GM12891 (cell line): ENCODE measurements at regions not wholly inside any gene's neighbourhood (a gene's known extent, or its start where the extent isn't known, plus 50 kb on each side); places are given as distances from the start of the nearest gene placed in this dataset.

ENCODE experiments used
- POLR2A ChIP-seq: IDR thresholded peaks from 2 replicates; pipeline ENCODE4 v1.6.1; 2011; ENCODE audit warnings: low read depth, low read length, control low read depth
- POLR2AphosphoS5 ChIP-seq: IDR thresholded peaks from 2 replicates; pipeline ENCODE4 v1.6.1; 2011; ENCODE audit warnings: low read depth, low read length, control low read depth
- POU2F2 ChIP-seq: IDR thresholded peaks from 2 replicates; pipeline ENCODE4 v1.6.1; 2011; ENCODE audit warnings: low read depth, mild to moderate bottlenecking, control low read depth, low read length, moderate library complexity
- TAF1 ChIP-seq: IDR thresholded peaks from 2 replicates; pipeline ENCODE4 v1.6.1; 2011; ENCODE audit warnings: low read depth, low read length, control low read depth

DNA sequence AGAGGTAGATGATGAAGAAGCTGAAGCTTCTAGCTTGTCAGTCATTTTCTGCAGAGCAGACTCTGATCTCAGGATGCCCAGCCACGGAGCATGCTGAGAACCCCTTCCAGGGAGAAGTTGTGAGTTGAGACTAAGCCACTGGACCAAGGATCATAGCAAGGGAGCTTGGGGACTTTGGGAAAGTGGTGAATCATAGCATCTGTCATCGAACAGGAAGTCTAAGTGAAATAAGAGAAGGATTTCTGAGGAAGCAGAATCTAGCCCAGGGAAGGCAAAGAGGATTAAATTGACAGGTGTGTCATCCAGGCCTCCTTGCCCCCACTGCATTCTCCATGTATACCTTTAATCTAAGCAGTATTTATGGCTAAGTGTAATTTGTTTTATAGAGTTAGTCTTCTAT lies 71.8 kb upstream of the TMEM108 start:
- no peak for TF ChIP-seq POLR2AphosphoS5
- TF ChIP-seq POLR2A: no peak
- no peak for TF ChIP-seq POU2F2
- TF ChIP-seq TAF1: no peak
